ENCODE measurements at regions not wholly inside any gene's neighbourhood (a gene's known extent, or its start where the extent isn't known, plus 50 kb on each side); places are given as distances from the start of the nearest gene placed in this dataset.

DNA sequence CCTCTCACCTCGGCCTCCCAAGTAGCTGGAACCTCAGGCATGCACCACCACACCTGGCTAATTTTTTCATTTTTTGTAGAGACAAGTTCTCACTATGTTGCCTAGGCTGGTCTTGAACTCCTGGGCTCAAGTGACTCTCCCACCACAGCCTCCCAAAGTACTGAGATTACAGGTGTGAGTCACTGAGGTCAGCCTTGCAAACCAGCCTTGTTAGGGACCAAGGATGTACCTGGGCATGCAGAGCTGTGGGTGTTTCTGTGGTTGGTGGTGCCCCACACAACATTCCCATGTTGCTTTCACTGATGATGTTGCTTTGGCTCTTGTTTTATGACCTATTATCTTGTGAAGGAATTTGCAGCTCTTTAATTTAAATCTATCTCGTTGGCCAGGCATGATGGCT is 54.8 kb downstream of the OTUD1 start:
- no peaks in the 10 kb centered on the region for H3K79me2 ChIP-seq (ENCODE audit: insufficient read depth, low read length)
- H3K9ac ChIP-seq (ENCODE audit: low read depth, low read length, poor library complexity, severe bottlenecking) = no peak overlapping the region

GRCh38 chr10:23496727-23497126 is 57.9 kb downstream of the OTUD1 start:
- Histone ChIP-seq H3F3A (ENCODE audit: low read depth) (no peaks in the 10 kb centered on the region), H3K9ac (ENCODE audit: low read depth, low read length, poor library complexity, severe bottlenecking) (no peak overlapping the region), H3K27me3 (ENCODE audit: insufficient read depth, low read length, poor library complexity, severe bottlenecking) (no peaks in the 10 kb centered on the region), H3K9me2 (replicated peaks; ENCODE audit: low read depth, low read length) (no peaks in the 10 kb centered on the region), H3K36me3 (ENCODE audit: insufficient read depth, low read length) (no peaks in the 10 kb centered on the region), H2AFZ (ENCODE audit: low read length) (no peak overlapping the region), H4K20me1 (ENCODE audit: insufficient read depth, low read length, poor library complexity, severe bottlenecking) (no peaks in the 10 kb centered on the region), H3K4me1 (ENCODE audit: insufficient read depth, low read length, poor library complexity, severe bottlenecking) (no peaks in the 10 kb centered on the region), H3K9me3 (ENCODE audit: insufficient read depth, low read depth, low read length) (no peaks in the 10 kb centered on the region), H3K4me3 (ENCODE audit: low read length, poor library complexity, severe bottlenecking) (no peak overlapping the region), H3K4me2 (ENCODE audit: low read depth, low read length, poor library complexity, severe bottlenecking) (no peak overlapping the region), H3K79me2 (ENCODE audit: insufficient read depth, low read length) (no peaks in the 10 kb centered on the region)
- TF ChIP-seq CTCF (conservative IDR thresholded peaks at IDR 0.05; ENCODE audit: low read length) (no peak), EZH2phosphoT487 (IDR thresholded peaks at IDR 0.05; ENCODE audit: borderline replicate concordance) (no peak)

More for the DNA sequence above, 54.8 kb downstream of the OTUD1 start:
- H3K4me1 ChIP-seq (ENCODE audit: insufficient read depth, low read length, poor library complexity, severe bottlenecking) = no peaks in the 10 kb centered on the region
- TF ChIP-seq EZH2phosphoT487 (IDR thresholded peaks at IDR 0.05; ENCODE audit: borderline replicate concordance) (no peak), CTCF (conservative IDR thresholded peaks at IDR 0.05; ENCODE audit: low read length) (no peak)
- no peaks in the 10 kb centered on the region for H4K20me1 ChIP-seq (ENCODE audit: insufficient read depth, low read length, poor library complexity, severe bottlenecking)
- no peak overlapping the region for H3K4me3 ChIP-seq (ENCODE audit: low read length, poor library complexity, severe bottlenecking)
- no peak overlapping the region for H3K4me2 ChIP-seq (ENCODE audit: low read depth, low read length, poor library complexity, severe bottlenecking)
- H2AFZ ChIP-seq (ENCODE audit: low read length) = no peak overlapping the region
- H3K9me3 ChIP-seq (ENCODE audit: insufficient read depth, low read depth, low read length) = no peaks in the 10 kb centered on the region
- H3K36me3 ChIP-seq (ENCODE audit: insufficient read depth, low read length) = no peaks in the 10 kb centered on the region
- no peaks in the 10 kb centered on the region for H3K27me3 ChIP-seq (ENCODE audit: insufficient read depth, low read length, poor library complexity, severe bottlenecking)
- H3K9me2 ChIP-seq (replicated peaks; ENCODE audit: low read depth, low read length) = no peaks in the 10 kb centered on the region
- no peaks in the 10 kb centered on the region for H3F3A ChIP-seq (ENCODE audit: low read depth)

- Histone ChIP-seq H3F3A (ENCODE audit: low read depth) (no peaks in the 10 kb centered on the region), H3K79me2 (ENCODE audit: insufficient read depth, low read length) (no peaks in the 10 kb centered on the region), H3K4me1 (ENCODE audit: insufficient read depth, low read length, poor library complexity, severe bottlenecking) (no peaks in the 10 kb centered on the region), H3K4me3 (ENCODE audit: low read length, poor library complexity, severe bottlenecking) (no peak overlapping the region), H4K20me1 (ENCODE audit: insufficient read depth, low read length, poor library complexity, severe bottlenecking) (no peaks in the 10 kb centered on the region), H2AFZ (ENCODE audit: low read length) (no peak overlapping the region), H3K36me3 (ENCODE audit: insufficient read depth, low read length) (no peaks in the 10 kb centered on the region), H3K9ac (ENCODE audit: low read depth, low read length, poor library complexity, severe bottlenecking) (no peak overlapping the region), H3K27me3 (ENCODE audit: insufficient read depth, low read length, poor library complexity, severe bottlenecking) (no peaks in the 10 kb centered on the region), H3K9me3 (ENCODE audit: insufficient read depth, low read depth, low read length) (no peaks in the 10 kb centered on the region), H3K9me2 (replicated peaks; ENCODE audit: low read depth, low read length) (no peaks in the 10 kb centered on the region), H3K4me2 (ENCODE audit: low read depth, low read length, poor library complexity, severe bottlenecking) (no peak overlapping the region)
- no peak for TF ChIP-seq EZH2phosphoT487 (IDR thresholded peaks at IDR 0.05; ENCODE audit: borderline replicate concordance)
- TF ChIP-seq CTCF (conservative IDR thresholded peaks at IDR 0.05; ENCODE audit: low read length) = no peak
These were observed 60.7 kb downstream of the OTUD1 start for GRCh38 chr10:23499372-23500132.
